PC-3 (cell line): ENCODE measurements at regions not wholly inside any gene's neighbourhood (a gene's known extent, or its start where the extent isn't known, plus 50 kb on each side); places are given as distances from the start of the nearest gene placed in this dataset.

Experiments
- CTCF ChIP-seq: fragments of 300-600 bp; sonication (generic); conservative IDR thresholded peaks from 2 replicates; pipeline ENCODE4 v1.5.1; 2017; ENCODE audit warnings: antibody characterized with exemption, low read depth, mild to moderate bottlenecking, low read length
- EZH2 ChIP-seq: fragments of 300-600 bp; sonication (generic); IDR thresholded peaks from one replicate; pipeline ENCODE4 v1.6.1; 2017; ENCODE audit warnings: antibody characterized with exemption, mild to moderate bottlenecking, low read length; ENCODE audit not compliant: unreplicated experiment
- EZH2phosphoT487 ChIP-seq: fragments of 300-600 bp; sonication (generic); IDR thresholded peaks from 2 replicates; pipeline ENCODE4 v1.6.1; 2018; ENCODE audit warnings: mild to moderate bottlenecking, antibody characterized with exemption, low read length, borderline replicate concordance

- TF ChIP-seq CTCF = no peak
- no peak for TF ChIP-seq EZH2
- no peak for TF ChIP-seq EZH2phosphoT487
Observed at GRCh38 chrX:122878269-122878668, 305.8 kb upstream of the GRIA3 start.
